HG03280 (cell line): ENCODE measurements at regions not wholly inside any gene's neighbourhood (a gene's known extent, or its start where the extent isn't known, plus 50 kb on each side); places are given as distances from the start of the nearest gene placed in this dataset.
"Not testable (repeated sequence)": the region's sequence is repeated elsewhere in the genome, so short reads cannot be mapped to it uniquely, and the experiment has no call there.

Source experiments
- ATAC-seq: cut with Tn5 transposase; IDR thresholded peaks from one replicate; pipeline ENCODE4 v1.9.1; 2021; ENCODE audit warnings: mild to moderate bottlenecking, moderate library complexity; ENCODE audit not compliant: unreplicated experiment

DNA sequence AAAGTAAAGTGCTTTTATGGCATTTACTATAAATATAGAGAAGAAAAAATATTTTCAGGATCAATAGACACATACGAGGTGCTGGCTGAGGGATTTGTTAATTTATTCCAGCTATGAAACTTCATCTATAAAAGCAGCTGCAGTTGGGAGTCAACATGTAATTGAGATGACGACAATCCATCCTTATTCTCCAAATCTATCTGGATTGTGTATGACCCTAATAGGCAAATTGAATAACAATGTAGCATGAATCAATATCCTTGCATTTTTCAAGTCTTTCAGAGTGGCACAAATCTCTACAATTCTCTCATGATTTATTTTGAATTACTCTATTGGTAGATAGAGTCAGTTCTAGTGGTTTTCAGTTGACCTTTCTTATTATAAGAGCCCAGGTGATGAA, 1296.5 kb upstream of the SPRY2 start:
- no peak for ATAC-seq

- no peak for ATAC-seq
Observed at GRCh38 chr13:81636120-81636519, 1295.2 kb upstream of the SPRY2 start.

DNA sequence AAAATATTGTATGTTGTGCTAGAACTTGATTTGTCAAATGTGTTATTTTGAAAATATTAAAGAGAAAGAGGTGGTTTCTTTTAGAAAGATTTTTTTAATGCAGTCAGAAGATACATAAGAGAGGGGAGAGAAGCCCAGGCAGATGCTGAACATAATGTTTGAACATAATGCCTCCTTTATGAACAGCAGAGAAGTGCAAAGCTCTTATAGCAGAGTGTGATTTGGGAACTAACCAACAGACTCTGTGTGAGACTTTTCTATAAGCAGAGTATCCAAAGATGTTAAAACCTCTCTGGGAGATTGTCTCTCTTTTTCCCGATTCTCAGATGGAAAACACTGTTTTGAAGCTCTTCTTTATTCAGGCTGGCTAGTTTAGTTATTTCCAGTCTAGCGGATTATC, 1274.1 kb upstream of the SPRY2 start:
- no peak for ATAC-seq

DNA sequence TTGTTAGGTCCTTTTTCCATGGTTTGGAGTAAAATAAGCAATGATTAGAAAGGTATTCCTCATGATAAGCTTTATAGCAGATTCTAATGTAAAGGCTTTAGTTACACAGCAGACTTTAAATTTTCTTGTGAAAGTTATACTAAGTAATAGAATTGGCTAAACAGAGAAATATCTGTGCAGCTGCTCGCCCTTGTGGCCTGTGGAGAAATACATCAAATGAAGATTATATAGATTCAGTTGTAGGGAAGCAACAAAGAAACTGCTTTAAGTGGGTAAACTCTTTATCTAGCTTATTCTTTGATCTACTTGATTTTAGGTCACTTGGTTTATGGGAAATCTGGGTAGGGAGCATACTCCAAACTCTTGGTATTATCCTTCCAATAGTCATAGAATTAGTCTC, 1269.7 kb upstream of the SPRY2 start:
- ATAC-seq, result no peak

DNA sequence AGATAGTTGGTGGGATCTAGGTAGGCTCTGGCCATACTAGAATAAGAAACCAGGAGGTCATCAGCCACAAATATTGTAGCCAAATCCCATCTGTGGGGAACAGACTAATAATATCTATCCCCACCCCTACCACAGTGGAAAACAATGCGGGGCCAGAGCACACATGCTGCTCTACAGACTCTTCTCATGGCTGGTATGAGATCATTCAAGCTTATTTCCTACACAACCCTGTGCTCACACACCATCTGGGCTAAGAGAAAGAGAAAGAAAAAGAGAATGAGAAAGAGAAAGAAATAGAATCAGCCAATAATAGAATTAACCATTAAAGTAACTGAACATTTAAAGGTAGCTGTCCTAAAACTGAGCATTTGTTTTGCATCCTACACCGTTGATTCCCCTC, 1268.4 kb upstream of the SPRY2 start:
- no peak for ATAC-seq

DNA sequence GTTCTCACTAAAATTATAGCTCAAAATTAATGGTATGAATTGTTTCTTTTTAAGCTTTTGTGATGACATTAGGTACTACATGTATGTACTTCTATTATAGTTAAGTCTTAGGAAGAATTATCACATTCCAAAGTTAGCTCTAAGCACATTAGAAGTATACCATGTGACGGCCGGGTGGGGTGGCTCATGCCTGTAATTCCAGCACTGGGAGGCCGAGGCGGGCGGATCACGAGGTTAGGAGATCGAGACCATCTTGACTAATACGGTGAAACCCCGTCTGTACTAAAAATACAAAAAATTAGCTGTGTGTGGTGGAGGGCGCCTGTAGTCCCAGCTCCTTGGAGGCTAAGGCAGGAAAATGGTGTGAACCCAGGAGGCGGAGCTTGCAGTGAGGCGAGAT, 1265.1 kb upstream of the SPRY2 start:
- no peak for ATAC-seq

DNA sequence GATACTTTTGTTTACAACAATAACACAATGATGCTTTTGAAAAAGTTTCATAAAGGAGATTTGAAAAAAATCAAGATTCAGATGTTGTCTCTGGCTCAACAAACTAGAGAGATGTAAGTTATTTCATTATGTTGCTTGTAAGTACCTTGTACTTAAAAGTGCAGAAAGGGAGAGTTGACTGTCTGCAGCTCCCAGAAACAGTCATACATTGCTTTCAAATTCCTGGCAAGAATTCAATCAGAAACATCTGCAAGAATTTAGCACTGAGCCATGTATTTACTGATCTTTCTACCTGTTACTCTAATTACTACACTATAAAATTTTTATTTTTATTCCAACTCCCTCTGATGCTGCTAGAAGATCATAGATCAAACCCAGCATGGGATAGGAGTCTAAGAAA, 1261.3 kb upstream of the SPRY2 start:
- no peak for ATAC-seq

DNA sequence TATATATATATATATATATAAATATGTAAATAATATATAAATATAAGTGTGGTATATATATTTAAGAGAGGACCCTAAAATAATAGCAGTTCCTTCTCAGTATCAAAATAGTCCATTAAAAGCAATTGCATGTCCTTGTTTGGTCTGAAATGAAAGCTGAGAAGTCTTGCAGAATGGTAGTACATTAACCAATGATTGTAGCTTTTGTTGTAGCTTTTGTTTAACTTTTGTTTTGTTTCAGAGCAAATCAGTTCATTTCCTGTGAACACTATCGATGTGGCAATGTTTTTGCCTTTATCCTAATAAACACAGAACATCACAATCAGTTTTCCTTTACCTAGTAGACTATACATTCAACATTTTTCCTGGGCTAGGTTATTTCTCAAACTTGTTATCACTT, 1256.2 kb upstream of the SPRY2 start:
- no peak for ATAC-seq

DNA sequence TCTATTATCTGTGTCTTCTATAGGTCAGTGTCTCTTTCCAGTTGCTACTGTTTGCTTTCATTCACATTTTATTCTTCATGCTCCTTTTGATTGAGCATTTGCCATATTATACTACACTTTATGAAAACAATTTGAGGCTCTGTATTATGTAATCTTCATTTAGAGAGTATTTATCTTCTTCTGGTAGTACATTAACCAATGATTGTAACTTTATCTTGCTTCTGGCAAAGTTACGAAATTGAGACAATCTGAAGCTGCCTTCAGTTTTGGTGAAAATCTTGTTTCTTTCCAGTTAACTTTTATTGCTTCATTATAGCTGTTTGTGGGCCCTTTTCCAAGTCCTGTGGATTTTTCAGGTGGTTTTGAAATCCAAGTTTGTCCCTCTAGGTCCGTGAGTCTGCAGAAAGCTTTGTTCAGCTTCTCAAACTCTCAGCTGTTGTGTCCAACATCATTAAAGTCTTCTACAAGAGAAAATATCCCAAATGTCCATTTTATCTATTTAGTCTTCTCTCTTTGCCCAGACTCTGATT, 1255.4 kb upstream of the SPRY2 start:
- no peak for ATAC-seq

- no peak for ATAC-seq
Observed at GRCh38 chr13:81591528-81592220, 1250.7 kb upstream of the SPRY2 start.

DNA sequence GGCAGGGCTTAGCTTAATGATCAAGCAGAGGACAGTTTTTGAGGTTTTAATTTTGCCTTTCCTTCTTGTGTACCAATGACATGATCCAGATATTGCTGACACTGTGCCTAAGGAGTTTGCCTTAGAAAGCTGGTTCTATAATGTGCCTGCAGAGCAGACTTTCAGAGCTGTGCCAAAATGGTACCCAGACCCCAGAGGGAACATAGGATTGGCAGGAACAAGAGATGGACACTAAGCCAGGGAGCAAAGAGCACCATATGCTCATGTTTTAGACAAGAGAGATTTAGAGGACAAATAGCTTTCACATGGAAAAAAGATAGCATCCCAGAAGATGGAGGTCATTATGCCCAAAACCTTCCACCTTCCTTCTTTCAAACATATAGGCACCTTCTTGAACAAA, 1241.5 kb upstream of the SPRY2 start:
- no peak for ATAC-seq

DNA sequence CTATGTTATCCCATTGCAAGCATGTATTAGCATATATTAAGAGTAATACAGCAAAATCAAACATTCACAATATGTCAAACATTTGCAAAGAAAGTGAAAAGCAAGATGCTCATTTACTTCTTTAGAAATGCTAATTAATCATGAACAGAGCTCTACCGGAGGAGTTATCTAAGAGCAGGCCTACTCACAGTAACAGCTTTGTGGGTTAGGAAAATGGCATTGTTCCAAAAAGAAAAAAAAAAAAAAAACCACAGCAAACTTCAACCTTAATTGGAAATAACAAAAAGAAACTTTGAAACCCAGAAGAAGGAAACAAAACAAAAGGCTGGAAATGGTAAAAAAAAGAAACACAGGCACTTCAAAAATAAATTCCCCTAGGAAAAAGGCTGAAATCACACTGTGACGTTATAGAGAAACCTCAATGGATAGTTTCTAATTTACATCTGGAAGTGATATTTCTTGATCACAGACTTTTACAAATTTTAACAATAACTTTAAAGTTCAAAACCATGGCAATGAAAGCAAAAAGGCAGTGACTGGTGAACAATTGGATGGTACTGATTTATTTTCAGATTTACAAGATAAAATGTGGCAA, 1236.8 kb upstream of the SPRY2 start:
- no peak for ATAC-seq

DNA sequence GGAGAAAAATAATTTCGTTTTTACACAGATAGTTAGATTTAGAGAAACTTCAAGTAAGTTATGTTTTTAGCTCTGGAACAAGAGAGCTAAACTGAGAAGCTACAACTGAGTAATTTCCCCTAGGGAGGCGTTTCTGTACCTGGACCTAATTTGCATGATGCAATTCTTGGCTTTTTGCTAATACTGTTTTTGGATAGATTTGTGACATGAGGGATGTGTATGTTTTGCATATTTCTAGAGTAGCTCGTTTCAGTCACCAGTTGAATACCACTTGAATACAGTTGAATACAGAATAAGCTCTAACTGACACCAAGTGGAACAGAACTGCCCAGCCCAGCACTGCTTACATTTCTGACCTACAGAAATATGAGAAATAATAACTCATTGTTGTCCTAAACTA, 1227.9 kb upstream of the SPRY2 start:
- no peak for ATAC-seq

DNA sequence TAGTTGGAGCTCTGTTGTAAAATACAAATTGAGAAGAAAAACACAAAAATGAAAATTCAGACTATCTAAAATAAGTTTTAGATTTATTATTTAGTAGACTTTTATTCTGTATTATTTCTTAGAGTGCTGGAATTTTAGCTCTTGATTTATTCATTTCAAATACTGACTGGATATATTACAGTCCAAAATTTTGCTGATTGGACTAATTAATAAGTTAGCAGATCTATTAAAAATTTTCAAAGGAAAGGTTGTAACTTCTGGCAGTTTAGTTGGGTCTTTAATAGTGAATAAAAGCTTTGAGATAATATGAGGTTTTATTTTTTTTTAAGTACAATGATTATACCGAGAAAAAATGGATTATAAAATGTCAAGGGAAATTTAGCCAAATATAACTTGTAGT, 1224.9 kb upstream of the SPRY2 start:
- ATAC-seq, result no peak

- no peak for ATAC-seq
Observed at GRCh38 chr13:81563091-81563490, 1222.2 kb upstream of the SPRY2 start.

DNA sequence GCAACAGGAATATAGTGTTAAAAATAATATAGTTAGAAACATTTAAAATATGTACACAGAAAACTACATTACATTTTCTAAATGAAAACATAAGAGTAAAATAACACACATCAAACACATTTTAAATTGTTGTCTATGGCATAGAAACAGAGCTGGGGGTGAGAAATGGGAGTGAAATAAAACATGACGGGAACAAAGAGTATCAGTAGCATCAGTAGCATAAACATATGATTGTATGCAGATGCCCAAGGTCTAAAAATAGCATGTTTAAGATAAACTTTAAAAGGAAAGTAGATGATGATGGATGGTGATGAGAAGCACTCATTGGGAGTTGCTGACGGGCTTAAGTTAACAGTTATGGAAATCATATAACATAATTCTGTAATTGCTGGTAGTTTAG, 1221.7 kb upstream of the SPRY2 start:
- no peak for ATAC-seq

DNA sequence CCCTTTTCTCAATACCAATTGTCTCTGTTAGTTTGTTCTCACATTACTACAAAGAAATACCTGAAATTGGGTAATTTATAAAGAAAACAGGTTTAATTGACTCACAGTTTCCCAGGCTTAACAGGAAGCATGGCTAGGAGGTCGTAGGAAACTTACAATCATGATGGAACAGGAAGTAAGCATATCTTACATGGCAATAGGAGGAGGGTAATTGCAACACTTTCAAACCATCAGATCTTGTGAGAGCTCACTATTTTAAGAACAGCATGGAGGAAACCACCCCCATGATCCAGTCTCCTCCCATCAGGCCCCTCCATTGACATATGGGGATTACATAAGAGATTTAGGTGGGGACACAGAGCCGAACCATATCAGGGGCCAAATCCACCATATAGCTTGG, 1210.1 kb upstream of the SPRY2 start:
- ATAC-seq, result no peak

GRCh38 chr13:81546294-81546693, 1205.4 kb upstream of the SPRY2 start:
- not testable (repeated sequence) for ATAC-seq

GRCh38 chr13:81540777-81541176, 1199.9 kb upstream of the SPRY2 start:
- ATAC-seq, result no peak

- ATAC-seq, result no peak
Observed at GRCh38 chr13:81539643-81540150, 1198.8 kb upstream of the SPRY2 start.

GRCh38 chr13:81498969-81499368, 1158.0 kb upstream of the SPRY2 start:
- no peak for ATAC-seq

DNA sequence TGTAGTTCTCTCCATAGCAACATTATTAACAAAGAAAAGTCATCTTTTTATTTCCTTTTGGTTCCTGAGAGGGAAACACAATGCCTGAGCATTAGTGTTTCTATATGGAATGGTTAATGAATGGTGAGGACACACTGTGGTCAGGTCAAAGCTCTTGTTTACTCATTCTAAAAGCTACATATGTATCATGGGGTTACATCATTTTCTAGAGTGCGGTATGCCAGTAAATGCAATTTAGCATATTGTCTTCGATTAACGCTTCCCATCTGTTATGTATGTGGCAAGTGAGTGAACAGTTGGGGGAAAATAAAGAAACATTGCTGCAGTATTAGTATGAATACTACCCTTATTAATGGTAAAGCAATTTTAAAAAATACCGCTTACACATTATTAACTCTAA, 1152.2 kb upstream of the SPRY2 start:
- ATAC-seq, result no peak

DNA sequence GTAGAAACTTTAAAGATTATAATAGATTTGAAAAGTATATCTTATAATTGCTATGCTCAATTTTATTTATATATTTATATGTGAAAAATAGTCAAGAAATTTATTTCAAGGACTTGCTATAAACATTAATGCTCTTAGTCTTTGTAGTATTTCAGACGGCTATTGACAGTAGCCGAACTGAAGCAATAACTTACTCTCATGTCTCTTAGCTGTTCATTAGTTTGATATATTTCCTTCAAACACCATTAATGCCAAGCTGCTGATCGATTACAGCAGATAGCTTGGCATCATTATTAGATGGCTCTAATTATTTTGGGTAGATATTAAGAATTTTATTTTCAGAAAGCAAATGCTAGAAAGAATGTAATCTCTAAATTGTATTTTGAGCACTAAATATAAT, 1151.5 kb upstream of the SPRY2 start:
- no peak for ATAC-seq
